ENCODE measurements at regions not wholly inside any gene's neighbourhood (a gene's known extent, or its start where the extent isn't known, plus 50 kb on each side); places are given as distances from the start of the nearest gene placed in this dataset.
"Not testable (repeated sequence)": the region's sequence is repeated elsewhere in the genome, so short reads cannot be mapped to it uniquely, and the experiment has no call there.

- Histone ChIP-seq H3K4me2 (ENCODE audit: low read length) (no peak overlapping the region), H3K27me3 (ENCODE audit: insufficient read depth, low read length, poor library complexity) (no peaks in the 10 kb centered on the region), H2AK5ac (ENCODE audit: low read length) (no peak overlapping the region), H2BK5ac (ENCODE audit: low read length) (no peak overlapping the region), H3K56ac (ENCODE audit: low read length) (no peak overlapping the region), H3K79me1 (ENCODE audit: low read length) (no peaks in the 10 kb centered on the region), H3K9ac (ENCODE audit: low read length) (no peak overlapping the region), H3K27ac (ENCODE audit: low read depth, low read length) (no peak overlapping the region), H4K5ac (ENCODE audit: low read length) (no peak overlapping the region), H3K4me3 (ENCODE audit: low read length) (no peak overlapping the region), H3K23ac (ENCODE audit: low read length) (no peak overlapping the region), H3K4me1 (ENCODE audit: control insufficient read depth, low read depth, low read length) (no peaks in the 10 kb centered on the region), H3K18ac (ENCODE audit: low read length) (no peak overlapping the region), H4K8ac (ENCODE audit: low read depth, low read length) (no peak overlapping the region), H2BK15ac (replicated peaks; ENCODE audit: low read depth) (no peak overlapping the region), H3K4ac (ENCODE audit: low read depth, low read length) (no peak overlapping the region), H3K79me2 (ENCODE audit: control insufficient read depth, insufficient read depth, low read length) (no peaks in the 10 kb centered on the region), H2BK120ac (ENCODE audit: low read depth, low read length) (no peak overlapping the region), H3K36me3 (ENCODE audit: control insufficient read depth, insufficient read depth, low read length) (no peaks in the 10 kb centered on the region)
- WGBS (ENCODE audit: extremely low coverage, insufficient coverage, low lambda C conversion rate), result no CpG with 5 or more reads among the region's 2 CpGs
- peak; percentile 36 for DNase-seq
Measured at GRCh38 chr17:54455251-54455868, 445.3 kb upstream of the TOM1L1 start.

GRCh38 chr17:54465443-54465842 lies 435.2 kb upstream of the TOM1L1 start:
- no CpG with 5 or more reads among the region's 3 CpGs for WGBS (ENCODE audit: extremely low coverage, insufficient coverage, low lambda C conversion rate)
- H3K4ac ChIP-seq (ENCODE audit: low read depth, low read length); H2BK120ac ChIP-seq (ENCODE audit: low read depth, low read length): not testable (repeated sequence)

GRCh38 chr17:54466875-54467274 lies 433.8 kb upstream of the TOM1L1 start:
- Histone ChIP-seq H2BK5ac (ENCODE audit: low read length) (no peak overlapping the region), H3K18ac (ENCODE audit: low read length) (no peak overlapping the region), H3K27me3 (ENCODE audit: insufficient read depth, low read length, poor library complexity) (no peaks in the 10 kb centered on the region), H3K4me3 (ENCODE audit: low read length) (no peak overlapping the region), H3K4ac (ENCODE audit: low read depth, low read length) (no peak overlapping the region), H2AK5ac (ENCODE audit: low read length) (no peak overlapping the region), H4K5ac (ENCODE audit: low read length) (no peak overlapping the region), H3K36me3 (ENCODE audit: control insufficient read depth, insufficient read depth, low read length) (no peaks in the 10 kb centered on the region), H3K56ac (ENCODE audit: low read length) (no peak overlapping the region), H3K79me1 (ENCODE audit: low read length) (no peaks in the 10 kb centered on the region), H4K8ac (ENCODE audit: low read depth, low read length) (no peak overlapping the region), H3K79me2 (ENCODE audit: control insufficient read depth, insufficient read depth, low read length) (no peaks in the 10 kb centered on the region), H3K27ac (ENCODE audit: low read depth, low read length) (no peak overlapping the region), H3K4me2 (ENCODE audit: low read length) (no peak overlapping the region), H3K4me1 (ENCODE audit: control insufficient read depth, low read depth, low read length) (no peaks in the 10 kb centered on the region), H2BK120ac (ENCODE audit: low read depth, low read length) (no peak overlapping the region), H3K23ac (ENCODE audit: low read length) (no peak overlapping the region), H3K9ac (ENCODE audit: low read length) (no peak overlapping the region), H2BK15ac (replicated peaks; ENCODE audit: low read depth) (no peak overlapping the region)
- WGBS (ENCODE audit: extremely low coverage, insufficient coverage, low lambda C conversion rate), result no CpG with 5 or more reads among the region's 1 CpG
- DNase-seq, result no peak

More at GRCh38 chr17:54465443-54465842, 435.2 kb upstream of the TOM1L1 start:
- H3K23ac ChIP-seq (ENCODE audit: low read length); DNase-seq; H3K18ac ChIP-seq (ENCODE audit: low read length); H3K79me2 ChIP-seq (ENCODE audit: control insufficient read depth, insufficient read depth, low read length); H4K8ac ChIP-seq (ENCODE audit: low read depth, low read length); H2AK5ac ChIP-seq (ENCODE audit: low read length); H3K4me3 ChIP-seq (ENCODE audit: low read length); H3K56ac ChIP-seq (ENCODE audit: low read length); H2BK5ac ChIP-seq (ENCODE audit: low read length); H3K4me2 ChIP-seq (ENCODE audit: low read length); H3K9ac ChIP-seq (ENCODE audit: low read length); H3K4me1 ChIP-seq (ENCODE audit: control insufficient read depth, low read depth, low read length); H3K27ac ChIP-seq (ENCODE audit: low read depth, low read length); H2BK15ac ChIP-seq (replicated peaks; ENCODE audit: low read depth); H4K5ac ChIP-seq (ENCODE audit: low read length); H3K79me1 ChIP-seq (ENCODE audit: low read length); H3K27me3 ChIP-seq (ENCODE audit: insufficient read depth, low read length, poor library complexity); H3K36me3 ChIP-seq (ENCODE audit: control insufficient read depth, insufficient read depth, low read length): not testable (repeated sequence)

- H4K8ac ChIP-seq (ENCODE audit: low read depth, low read length), result no peak overlapping the region
- no peak overlapping the region for H3K4me3 ChIP-seq (ENCODE audit: low read length)
- H3K36me3 ChIP-seq (ENCODE audit: control insufficient read depth, insufficient read depth, low read length), result no peaks in the 10 kb centered on the region
Measured at GRCh38 chr17:54482843-54483242, 417.8 kb upstream of the TOM1L1 start.

GRCh38 chr17:54493691-54494090 lies 407.0 kb upstream of the TOM1L1 start:
- H3K4me2 ChIP-seq (ENCODE audit: low read length), result no peak overlapping the region
- H2BK120ac ChIP-seq (ENCODE audit: low read depth, low read length), result no peak overlapping the region
- no peaks in the 10 kb centered on the region for H3K79me1 ChIP-seq (ENCODE audit: low read length)
- no peak overlapping the region for H3K27ac ChIP-seq (ENCODE audit: low read depth, low read length)
- H3K56ac ChIP-seq (ENCODE audit: low read length), result no peak overlapping the region
- no peak overlapping the region for H3K4me3 ChIP-seq (ENCODE audit: low read length)
- H4K5ac ChIP-seq (ENCODE audit: low read length), result no peak overlapping the region
- H3K9ac ChIP-seq (ENCODE audit: low read length), result no peak overlapping the region
- no peaks in the 10 kb centered on the region for H3K4me1 ChIP-seq (ENCODE audit: control insufficient read depth, low read depth, low read length)
- no peaks in the 10 kb centered on the region for H3K36me3 ChIP-seq (ENCODE audit: control insufficient read depth, insufficient read depth, low read length)
- no peak overlapping the region for H2AK5ac ChIP-seq (ENCODE audit: low read length)
- H2BK15ac ChIP-seq (replicated peaks; ENCODE audit: low read depth), result no peak overlapping the region
- no peaks in the 10 kb centered on the region for H3K27me3 ChIP-seq (ENCODE audit: insufficient read depth, low read length, poor library complexity)
- no peak overlapping the region for H2BK5ac ChIP-seq (ENCODE audit: low read length)
- H4K8ac ChIP-seq (ENCODE audit: low read depth, low read length), result no peak overlapping the region
- H3K4ac ChIP-seq (ENCODE audit: low read depth, low read length), result no peak overlapping the region
- H3K79me2 ChIP-seq (ENCODE audit: control insufficient read depth, insufficient read depth, low read length), result no peaks in the 10 kb centered on the region
- no peak overlapping the region for H3K23ac ChIP-seq (ENCODE audit: low read length)
- no peak for DNase-seq
- H3K18ac ChIP-seq (ENCODE audit: low read length), result no peak overlapping the region

More at GRCh38 chr17:54482843-54483242, 417.8 kb upstream of the TOM1L1 start:
- Histone ChIP-seq H3K18ac (ENCODE audit: low read length) (no peak overlapping the region), H3K27ac (ENCODE audit: low read depth, low read length) (no peak overlapping the region), H4K5ac (ENCODE audit: low read length) (no peak overlapping the region), H3K56ac (ENCODE audit: low read length) (no peak overlapping the region), H2BK15ac (replicated peaks; ENCODE audit: low read depth) (no peak overlapping the region), H3K79me1 (ENCODE audit: low read length) (no peaks in the 10 kb centered on the region), H3K79me2 (ENCODE audit: control insufficient read depth, insufficient read depth, low read length) (no peaks in the 10 kb centered on the region), H3K4ac (ENCODE audit: low read depth, low read length) (no peak overlapping the region), H3K23ac (ENCODE audit: low read length) (no peak overlapping the region), H2AK5ac (ENCODE audit: low read length) (no peak overlapping the region), H2BK120ac (ENCODE audit: low read depth, low read length) (no peak overlapping the region), H2BK5ac (ENCODE audit: low read length) (no peak overlapping the region), H3K4me1 (ENCODE audit: control insufficient read depth, low read depth, low read length) (no peaks in the 10 kb centered on the region), H3K27me3 (ENCODE audit: insufficient read depth, low read length, poor library complexity) (no peaks in the 10 kb centered on the region), H3K4me2 (ENCODE audit: low read length) (no peak overlapping the region), H3K9ac (ENCODE audit: low read length) (no peak overlapping the region)
- no CpG with 5 or more reads among the region's 6 CpGs for WGBS (ENCODE audit: extremely low coverage, insufficient coverage, low lambda C conversion rate)
- DNase-seq, result no peak
